ENCODE measurements at regions not wholly inside any gene's neighbourhood (a gene's known extent, or its start where the extent isn't known, plus 50 kb on each side); places are given as distances from the start of the nearest gene placed in this dataset.

DNA sequence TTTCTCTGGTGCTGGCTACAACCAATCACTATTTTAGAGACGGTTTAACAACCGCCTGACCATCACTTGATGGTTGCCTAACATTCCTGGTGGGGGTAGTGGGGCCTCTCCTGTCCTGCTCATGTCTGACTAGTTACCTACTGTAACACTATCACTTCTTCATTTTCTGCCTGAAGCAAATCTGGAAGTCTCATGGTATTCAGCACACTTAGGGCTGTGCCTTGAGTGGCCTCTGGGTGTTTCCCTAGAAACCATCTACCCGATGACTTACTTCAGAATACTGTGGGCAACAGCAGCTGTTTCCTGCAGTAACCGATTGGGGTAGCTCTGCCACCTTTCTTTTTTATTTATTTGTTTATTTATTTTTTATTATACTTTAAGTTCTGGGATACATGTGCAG is 880.1 kb upstream of the INTU start:
- Histone ChIP-seq H3K27ac (no peak overlapping the region), H3K4me3 (no peak overlapping the region), H3K4me1 (ENCODE audit: insufficient read depth) (no peaks in the 10 kb centered on the region), H3K36me3 (no peaks in the 10 kb centered on the region), H3K27me3 (no peaks in the 10 kb centered on the region), H3K9me3 (no peaks in the 10 kb centered on the region)
- no peak for TF ChIP-seq EP300 (IDR thresholded peaks at IDR 0.05)
- TF ChIP-seq CTCF (IDR thresholded peaks at IDR 0.05), result no peak
- TF ChIP-seq POLR2A (IDR thresholded peaks at IDR 0.05), result no peak
- no peak for DNase-seq
- WGBS, 3 donors, result 80 to 97% (median 84%) methylated on average over 4 of the region's 4 CpGs
- intact Hi-C loops (cut with DNase I), result no loop called here

DNA sequence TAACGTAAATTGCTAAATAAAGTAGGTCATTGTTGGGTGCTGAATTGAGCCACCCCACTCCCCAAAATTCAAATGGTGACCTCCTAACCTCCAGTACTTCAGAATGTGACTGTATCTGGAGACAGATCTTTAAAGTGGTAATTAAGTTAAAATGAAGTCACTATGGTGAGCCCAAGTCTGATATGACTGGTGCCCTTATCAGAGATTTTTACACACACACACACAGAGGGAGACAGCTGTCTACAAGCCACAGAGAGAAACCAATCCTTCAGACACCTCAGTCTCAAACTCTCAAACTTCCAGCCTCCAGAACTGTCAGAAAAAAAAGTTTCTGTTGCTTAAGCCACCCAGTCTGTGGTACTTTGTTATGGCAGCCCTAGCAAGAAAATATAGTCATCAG is 879.2 kb upstream of the INTU start:
- no peaks in the 10 kb centered on the region for H3K4me1 ChIP-seq (ENCODE audit: insufficient read depth)
- H3K27me3 ChIP-seq, result no peaks in the 10 kb centered on the region
- intact Hi-C loops (cut with DNase I), result no loop called here
- no peaks in the 10 kb centered on the region for H3K36me3 ChIP-seq
- DNase-seq, result no peak
- no peak for TF ChIP-seq EP300 (IDR thresholded peaks at IDR 0.05)
- TF ChIP-seq CTCF (IDR thresholded peaks at IDR 0.05), result no peak
- TF ChIP-seq POLR2A (IDR thresholded peaks at IDR 0.05), result no peak
- H3K27ac ChIP-seq, result no peak overlapping the region
- no peaks in the 10 kb centered on the region for H3K9me3 ChIP-seq
- 89 to 92% (median 89%) methylated on average over 1 of the region's 1 CpG for WGBS, 3 donors
- no peak overlapping the region for H3K4me3 ChIP-seq

DNA sequence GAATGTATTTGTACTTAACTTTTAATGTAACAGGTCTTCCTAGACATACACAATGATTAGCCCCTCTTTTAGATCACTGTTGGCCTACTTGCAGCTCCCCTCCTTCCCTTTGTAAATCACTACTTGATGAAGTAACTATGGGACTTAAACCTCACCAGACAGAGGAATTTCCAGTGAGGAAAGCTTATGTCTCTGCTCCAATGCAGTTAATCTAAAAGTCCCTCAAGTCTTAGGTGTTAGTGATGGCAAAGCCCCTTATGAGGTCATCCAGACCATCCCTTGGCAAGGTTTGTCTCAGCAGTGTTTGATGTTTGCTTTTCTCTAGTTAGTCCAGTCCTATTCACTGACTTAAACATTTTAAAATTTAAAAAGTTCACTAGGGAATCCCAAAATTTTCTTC is 877.3 kb upstream of the INTU start:
- DNase-seq, result no peak
- no peaks in the 10 kb centered on the region for H3K36me3 ChIP-seq
- no peak overlapping the region for H3K4me3 ChIP-seq

GRCh38 chr4:126756050-126756829 is 876.5 kb upstream of the INTU start:
- TF ChIP-seq CTCF (IDR thresholded peaks at IDR 0.05), result no peak
- TF ChIP-seq POLR2A (IDR thresholded peaks at IDR 0.05), result no peak
- TF ChIP-seq EP300 (IDR thresholded peaks at IDR 0.05), result no peak
- H3K9me3 ChIP-seq, result no peaks in the 10 kb centered on the region
- no peaks in the 10 kb centered on the region for H3K36me3 ChIP-seq
- no peak overlapping the region for H3K4me3 ChIP-seq
- no peaks in the 10 kb centered on the region for H3K27me3 ChIP-seq
- no peak for DNase-seq
- H3K4me1 ChIP-seq (ENCODE audit: insufficient read depth), result no peaks in the 10 kb centered on the region
- WGBS, 3 donors, result 60 to 78% (median 63%) methylated on average over 3 of the region's 3 CpGs
- no peak overlapping the region for H3K27ac ChIP-seq
- intact Hi-C loops (cut with DNase I), result no loop called here

More for the DNA sequence above, 877.3 kb upstream of the INTU start:
- Histone ChIP-seq H3K9me3 (no peaks in the 10 kb centered on the region), H3K27ac (no peak overlapping the region), H3K4me1 (ENCODE audit: insufficient read depth) (no peaks in the 10 kb centered on the region), H3K27me3 (no peaks in the 10 kb centered on the region)
- TF ChIP-seq POLR2A (IDR thresholded peaks at IDR 0.05), result no peak
- intact Hi-C loops (cut with DNase I), result no loop called here

- no peak for DNase-seq
- H3K4me3 ChIP-seq, result no peak overlapping the region
- intact Hi-C loops (cut with DNase I), result no loop called here
- H3K36me3 ChIP-seq, result no peaks in the 10 kb centered on the region
- 96 to 99% (median 98%) methylated on average over 1 of the region's 1 CpG for WGBS, 3 donors
- no peak for TF ChIP-seq CTCF (IDR thresholded peaks at IDR 0.05)
- TF ChIP-seq POLR2A (IDR thresholded peaks at IDR 0.05), result no peak
- no peak for TF ChIP-seq EP300 (IDR thresholded peaks at IDR 0.05)
- H3K27me3 ChIP-seq, result no peaks in the 10 kb centered on the region
- H3K27ac ChIP-seq, result no peak overlapping the region
- H3K9me3 ChIP-seq, result no peaks in the 10 kb centered on the region
- H3K4me1 ChIP-seq (ENCODE audit: insufficient read depth), result no peaks in the 10 kb centered on the region
Observed at GRCh38 chr4:126757219-126757618, 875.5 kb upstream of the INTU start.
